Ascending aorta (tissue), 2 donors: ENCODE measurements at regions not wholly inside any gene's neighbourhood (a gene's known extent, or its start where the extent isn't known, plus 50 kb on each side); places are given as distances from the start of the nearest gene placed in this dataset.

ENCODE experiments used
- DNase-seq, 2 donors: peaks; one replicate each; pipeline ENCODE4 v3.0.0-alpha.2; 2019; ENCODE audit warnings: low spot score in 2 of 2
- H3K27ac ChIP-seq, 2 donors: fragments of 200-600 bp; sonication (generic); one replicate each; pipeline ENCODE4 v1.5.1; 2016 to 2017; ENCODE audit warnings: mild to moderate bottlenecking in 1 of 2
- H3K27me3 ChIP-seq: fragments of 200-600 bp; sonication (generic); one replicate; pipeline ENCODE4 v1.5.1; 2017
- H3K36me3 ChIP-seq, 2 donors: fragments of 200-600 bp; sonication (generic); one replicate each; pipeline ENCODE4 v1.5.1; 2016
- H3K4me1 ChIP-seq, 2 donors: fragments of 200-600 bp; sonication (generic); one replicate each; pipeline ENCODE4 v1.5.1; 2016 to 2017; ENCODE audit warnings: mild to moderate bottlenecking in 1 of 2
- H3K4me3 ChIP-seq, 2 donors: fragments of 200-600 bp; sonication (generic); one replicate each; pipeline ENCODE4 v1.5.1; 2016 to 2017; ENCODE audit warnings: mild to moderate bottlenecking in 1 of 2
- H3K9me3 ChIP-seq, 2 donors: fragments of 200-600 bp; sonication (generic); one replicate each; pipeline ENCODE4 v1.5.1; 2016
- CTCF ChIP-seq, 3 experiments: fragments of 200-600 bp in 2 of 3; fragments of 450-650 bp in 1 of 3; sonication (generic) in 2 of 3; IDR thresholded peaks; one replicate each; pipeline ENCODE4 v1.5.1; 2016 to 2019; ENCODE audit warnings: antibody characterized with exemption in 3 of 3, mild to moderate bottlenecking in 1 of 3, moderate library complexity in 1 of 3
- intact Hi-C: fragments of 100-400 bp; cut with DNase I; formaldehyde crosslinking; loops from one replicate; pipeline ENCODE4 v1.15.1; 2023

DNA sequence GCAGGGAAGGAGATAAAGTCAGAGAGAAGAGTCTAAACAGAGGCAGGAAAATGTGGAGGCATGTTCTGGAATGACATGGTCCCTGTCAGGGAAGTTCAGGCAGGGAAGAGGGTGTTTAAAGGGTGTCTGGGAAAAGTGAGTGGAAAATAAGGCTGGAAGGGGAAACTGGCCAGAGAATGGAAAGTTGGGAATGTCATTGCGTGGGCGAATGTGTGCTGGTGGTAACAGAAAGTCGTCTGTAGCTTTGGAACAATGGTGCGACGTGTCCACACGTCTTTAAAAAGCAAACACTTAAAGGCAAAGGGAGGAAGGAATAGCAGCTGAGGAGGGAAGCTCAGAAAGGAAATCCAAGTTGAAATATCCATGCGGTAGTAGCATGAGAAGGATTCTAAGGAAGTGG is 469.5 kb upstream of the SALL3 start:
- DNase-seq, result no peak
- Histone ChIP-seq H3K27ac (no peak overlapping the region), H3K27me3 (no peaks in the 10 kb centered on the region), H3K4me3 (no peak overlapping the region), H3K4me1 (no peaks in the 10 kb centered on the region), H3K36me3 (no peaks in the 10 kb centered on the region), H3K9me3 (no peaks in the 10 kb centered on the region)
- intact Hi-C loops, result no loop called here
- no peak for TF ChIP-seq CTCF (IDR thresholded peaks at IDR 0.05)

GRCh38 chr18:78510636-78511035 is 469.0 kb upstream of the SALL3 start:
- Histone ChIP-seq H3K27me3 (no peaks in the 10 kb centered on the region), H3K4me3 (no peak overlapping the region), H3K4me1 (no peaks in the 10 kb centered on the region), H3K27ac (no peak overlapping the region), H3K36me3 (no peaks in the 10 kb centered on the region), H3K9me3 (no peaks in the 10 kb centered on the region)
- intact Hi-C loops, result no loop called here
- no peak for TF ChIP-seq CTCF (IDR thresholded peaks at IDR 0.05)
- DNase-seq, result no peak

GRCh38 chr18:78511666-78512601 is 467.7 kb upstream of the SALL3 start:
- no peaks in the 10 kb centered on the region for H3K27me3 ChIP-seq
- no peak for TF ChIP-seq CTCF (IDR thresholded peaks at IDR 0.05)
- no peak overlapping the region for H3K4me3 ChIP-seq
- H3K27ac ChIP-seq, result no peak overlapping the region
- peak in 1 of 2 donors; percentile 54 for DNase-seq
- H3K9me3 ChIP-seq, result no peaks in the 10 kb centered on the region
- H3K36me3 ChIP-seq, result no peaks in the 10 kb centered on the region
- intact Hi-C loops, result no loop called here
- H3K4me1 ChIP-seq, result no peaks in the 10 kb centered on the region

- no peaks in the 10 kb centered on the region for H3K9me3 ChIP-seq
- intact Hi-C loops, result no loop called here
- no peak for TF ChIP-seq CTCF (IDR thresholded peaks at IDR 0.05)
- H3K4me1 ChIP-seq, result no peaks in the 10 kb centered on the region
- peak in 1 of 2 donors; percentile 37 for DNase-seq
- H3K36me3 ChIP-seq, result no peaks in the 10 kb centered on the region
- no peak overlapping the region for H3K4me3 ChIP-seq
- no peak overlapping the region for H3K27ac ChIP-seq
- no peaks in the 10 kb centered on the region for H3K27me3 ChIP-seq
Measured at GRCh38 chr18:78514910-78515670, 464.5 kb upstream of the SALL3 start.

DNA sequence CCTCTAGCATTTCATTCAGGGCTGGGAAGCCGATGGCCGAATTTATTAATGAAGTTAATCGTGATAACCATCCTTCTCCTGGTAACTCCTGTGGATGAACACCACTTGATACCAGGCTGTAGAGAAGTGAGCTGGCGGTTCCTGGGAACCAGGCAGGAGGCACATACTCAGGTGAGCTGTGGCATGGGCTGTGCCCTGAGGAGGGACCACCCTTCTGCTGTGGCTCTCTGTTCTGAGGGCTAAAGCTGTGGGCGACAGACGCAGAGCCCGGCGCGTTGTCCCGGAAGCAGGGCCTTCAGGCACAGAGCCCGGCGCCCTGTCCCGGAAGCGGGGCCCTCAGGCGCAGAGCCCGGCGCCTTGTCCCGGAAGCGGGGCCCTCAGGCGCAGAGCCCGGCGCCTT is 462.3 kb upstream of the SALL3 start:
- H3K36me3 ChIP-seq, result no peaks in the 10 kb centered on the region
- no peak overlapping the region for H3K4me3 ChIP-seq
- TF ChIP-seq CTCF (IDR thresholded peaks at IDR 0.05), result no peak
- H3K27me3 ChIP-seq, result no peaks in the 10 kb centered on the region
- intact Hi-C loops, result no loop called here
- DNase-seq, result peak in 1 of 2 donors; percentile 50
- no peak overlapping the region for H3K27ac ChIP-seq
- no peaks in the 10 kb centered on the region for H3K4me1 ChIP-seq
- no peaks in the 10 kb centered on the region for H3K9me3 ChIP-seq
